ENCODE measurements at regions not wholly inside any gene's neighbourhood (a gene's known extent, or its start where the extent isn't known, plus 50 kb on each side); places are given as distances from the start of the nearest gene placed in this dataset.

GRCh38 chr5:167358868-167359492, 932.5 kb upstream of the WWC1 start:
- Histone ChIP-seq H3K9ac (ENCODE audit: control insufficient read depth, extremely low read depth, insufficient read depth, low read length) (no peak overlapping the region), H3K9me3 (ENCODE audit: control insufficient read depth, low read depth, low read length) (no peaks in the 10 kb centered on the region), H3K79me2 (ENCODE audit: control insufficient read depth, insufficient read depth, low read length) (no peaks in the 10 kb centered on the region), H3K4me1 (ENCODE audit: control insufficient read depth, extremely low read depth, insufficient read depth, low read length) (no peaks in the 10 kb centered on the region), H4K20me1 (ENCODE audit: control insufficient read depth, extremely low read depth, insufficient read depth, low read length) (no peaks in the 10 kb centered on the region), H3K9me1 (ENCODE audit: control insufficient read depth, extremely low read depth, insufficient read depth, low read length) (no peaks in the 10 kb centered on the region), H3K4me3 (ENCODE audit: control insufficient read depth in 2 of 3, extremely low read depth in 1 of 3, insufficient read depth in 2 of 3, low read depth in 1 of 3, low read length in 3 of 3) (no peak overlapping the region), H2AFZ (ENCODE audit: control insufficient read depth, low read length) (no peak overlapping the region), H3K4me2 (ENCODE audit: control insufficient read depth, extremely low read depth, insufficient read depth, low read depth, low read length) (no peak overlapping the region), H3K27me3 (ENCODE audit: control insufficient read depth, extremely low read depth, insufficient read depth, low read length) (no peaks in the 10 kb centered on the region), H3K36me3 (ENCODE audit: control insufficient read depth in 2 of 2, extremely low read depth in 1 of 2, insufficient read depth in 2 of 2, low read length in 2 of 2) (no peaks in the 10 kb centered on the region), H3K27ac (ENCODE audit: control insufficient read depth, insufficient read depth, low read length) (no peak overlapping the region)
- FAIRE-seq (no peak), DNase-seq (ENCODE audit: low read depth, low spot score) (no peak)
- no peak for TF ChIP-seq EZH2 (IDR thresholded peaks at IDR 0.05; ENCODE audit: low read length)
- no peak for TF ChIP-seq CTCF (optimal IDR thresholded peaks at IDR 0.05 in 1 of 3, IDR thresholded peaks at IDR 0.05 in 1 of 3, conservative IDR thresholded peaks at IDR 0.05 in 1 of 3; ENCODE audit: extremely low read depth in 1 of 3, insufficient read depth in 2 of 3, low read length in 3 of 3)
- dilution Hi-C loops (cut with MboI; ENCODE audit: extremely low pct_ligation_motif_present, low sequenced_read_pairs) = no loop called here

- Histone ChIP-seq H4K20me1 (ENCODE audit: control insufficient read depth, extremely low read depth, insufficient read depth, low read length) (no peaks in the 10 kb centered on the region), H3K4me1 (ENCODE audit: control insufficient read depth, extremely low read depth, insufficient read depth, low read length) (no peaks in the 10 kb centered on the region), H2AFZ (ENCODE audit: control insufficient read depth, low read length) (no peak overlapping the region), H3K9me1 (ENCODE audit: control insufficient read depth, extremely low read depth, insufficient read depth, low read length) (no peaks in the 10 kb centered on the region), H3K79me2 (ENCODE audit: control insufficient read depth, insufficient read depth, low read length) (no peaks in the 10 kb centered on the region), H3K27ac (ENCODE audit: control insufficient read depth, insufficient read depth, low read length) (no peak overlapping the region), H3K4me2 (ENCODE audit: control insufficient read depth, extremely low read depth, insufficient read depth, low read depth, low read length) (no peak overlapping the region), H3K36me3 (ENCODE audit: control insufficient read depth in 2 of 2, extremely low read depth in 1 of 2, insufficient read depth in 2 of 2, low read length in 2 of 2) (no peaks in the 10 kb centered on the region), H3K27me3 (ENCODE audit: control insufficient read depth, extremely low read depth, insufficient read depth, low read length) (no peaks in the 10 kb centered on the region), H3K9ac (ENCODE audit: control insufficient read depth, extremely low read depth, insufficient read depth, low read length) (no peak overlapping the region), H3K4me3 (ENCODE audit: control insufficient read depth in 2 of 3, extremely low read depth in 1 of 3, insufficient read depth in 2 of 3, low read depth in 1 of 3, low read length in 3 of 3) (no peak overlapping the region), H3K9me3 (ENCODE audit: control insufficient read depth, low read depth, low read length) (no peaks in the 10 kb centered on the region)
- no peak for FAIRE-seq
- no peak for DNase-seq (ENCODE audit: low read depth, low spot score)
- TF ChIP-seq CTCF (optimal IDR thresholded peaks at IDR 0.05 in 1 of 3, IDR thresholded peaks at IDR 0.05 in 1 of 3, conservative IDR thresholded peaks at IDR 0.05 in 1 of 3; ENCODE audit: extremely low read depth in 1 of 3, insufficient read depth in 2 of 3, low read length in 3 of 3) = no peak
- no peak for TF ChIP-seq EZH2 (IDR thresholded peaks at IDR 0.05; ENCODE audit: low read length)
- dilution Hi-C loops (cut with MboI; ENCODE audit: extremely low pct_ligation_motif_present, low sequenced_read_pairs) = no loop called here
Measured at GRCh38 chr5:167361795-167362194, 929.6 kb upstream of the WWC1 start.

All from keratinocyte (primary cell).